Fibroblast of villous mesenchyme (primary cell): ENCODE measurements at regions not wholly inside any gene's neighbourhood (a gene's known extent, or its start where the extent isn't known, plus 50 kb on each side); places are given as distances from the start of the nearest gene placed in this dataset.

Experiments used
- DNase-seq: peaks from one replicate; pipeline ENCODE4 v3.0.0-alpha.2; 2010; ENCODE audit warnings: low read depth
- H3K4me3 ChIP-seq: 2 replicates; pipeline ENCODE4 v1.5.1; 2011; ENCODE audit warnings: low read depth, mild to moderate bottlenecking, low read length
- CTCF ChIP-seq: IDR thresholded peaks from 2 replicates; pipeline ENCODE4 v1.5.1; 2012; ENCODE audit warnings: low read depth, mild to moderate bottlenecking, low read length; ENCODE audit not compliant: insufficient read depth

GRCh38 chr12:34294137-34294536, 271.8 kb downstream of the ALG10 start:
- no peak overlapping the region for H3K4me3 ChIP-seq
- no peak for TF ChIP-seq CTCF
- no peak for DNase-seq

- no peak for TF ChIP-seq CTCF
- DNase-seq = no peak
- no peak overlapping the region for H3K4me3 ChIP-seq
Observed at GRCh38 chr12:34294671-34295365, 272.5 kb downstream of the ALG10 start.

- no peak overlapping the region for H3K4me3 ChIP-seq
Observed at GRCh38 chr12:34295366-34296142, 273.3 kb downstream of the ALG10 start.

GRCh38 chr12:34296143-34297041, 274.1 kb downstream of the ALG10 start:
- no peak for DNase-seq
- TF ChIP-seq CTCF = no peak

More at GRCh38 chr12:34295366-34296142, 273.3 kb downstream of the ALG10 start:
- DNase-seq = no peak
- TF ChIP-seq CTCF = no peak

GRCh38 chr12:34297126-34297789, 275.0 kb downstream of the ALG10 start:
- no peak for TF ChIP-seq CTCF
- DNase-seq = no peak
- H3K4me3 ChIP-seq = no peak overlapping the region

More at GRCh38 chr12:34296143-34297041, 274.1 kb downstream of the ALG10 start:
- no peak overlapping the region for H3K4me3 ChIP-seq

- no peak for DNase-seq
- no peak overlapping the region for H3K4me3 ChIP-seq
- TF ChIP-seq CTCF = no peak
Observed at GRCh38 chr12:34297790-34298164, 275.5 kb downstream of the ALG10 start.
